GM21737 (cell line): ENCODE measurements at regions not wholly inside any gene's neighbourhood (a gene's known extent, or its start where the extent isn't known, plus 50 kb on each side); places are given as distances from the start of the nearest gene placed in this dataset.

Experiments
- ATAC-seq: cut with Tn5 transposase; IDR thresholded peaks from one replicate; pipeline ENCODE4 v1.9.1; 2021; ENCODE audit warnings: mild to moderate bottlenecking, moderate library complexity; ENCODE audit not compliant: unreplicated experiment

DNA sequence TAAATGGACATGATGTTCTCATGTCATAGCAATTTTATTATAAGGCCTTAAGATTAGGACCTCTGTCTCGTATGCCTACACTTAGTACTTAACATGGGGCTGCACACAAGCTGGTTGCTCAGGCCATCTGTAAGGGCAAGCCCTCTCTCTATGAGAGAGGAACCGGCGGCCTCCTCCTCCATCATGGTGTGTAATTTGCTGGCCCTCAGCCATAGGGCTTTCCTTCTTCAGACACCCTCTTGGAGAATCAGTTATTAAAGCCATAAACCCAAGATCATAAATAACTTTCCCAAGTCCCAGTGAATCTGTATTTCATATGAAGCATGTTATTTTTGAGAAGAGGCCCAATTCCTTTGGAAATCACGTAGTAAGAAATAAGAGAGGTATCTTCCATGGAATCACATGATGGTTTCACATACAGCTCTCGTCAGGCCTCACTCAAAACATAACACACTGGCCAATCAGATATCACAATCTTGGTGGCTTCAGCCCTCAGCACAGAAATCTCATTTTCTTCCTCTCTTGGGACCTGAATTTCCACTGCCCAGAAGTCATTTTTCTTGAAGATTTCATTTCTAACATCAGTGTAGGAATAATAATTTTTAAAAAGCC is 92.6 kb downstream of the RDH14 start:
- ATAC-seq = no peak

DNA sequence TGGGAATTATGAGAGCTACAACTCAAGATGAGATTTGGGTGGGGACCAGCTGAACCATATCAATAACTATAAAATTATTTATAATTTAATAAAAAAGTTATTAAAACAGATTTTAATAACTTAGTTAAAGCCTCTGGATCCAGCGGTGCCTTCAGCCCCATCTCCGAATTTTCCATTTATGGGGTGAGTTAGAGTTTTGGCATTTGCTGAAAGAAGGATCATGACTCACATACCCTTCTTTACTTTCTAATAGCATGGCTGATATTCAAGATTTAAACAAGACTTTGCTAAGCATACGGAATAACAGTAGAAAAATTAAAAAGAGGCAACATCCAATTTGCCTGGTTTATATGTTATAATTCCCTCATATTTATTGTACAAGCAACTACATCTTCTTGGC is 94.5 kb downstream of the RDH14 start:
- no peak for ATAC-seq

DNA sequence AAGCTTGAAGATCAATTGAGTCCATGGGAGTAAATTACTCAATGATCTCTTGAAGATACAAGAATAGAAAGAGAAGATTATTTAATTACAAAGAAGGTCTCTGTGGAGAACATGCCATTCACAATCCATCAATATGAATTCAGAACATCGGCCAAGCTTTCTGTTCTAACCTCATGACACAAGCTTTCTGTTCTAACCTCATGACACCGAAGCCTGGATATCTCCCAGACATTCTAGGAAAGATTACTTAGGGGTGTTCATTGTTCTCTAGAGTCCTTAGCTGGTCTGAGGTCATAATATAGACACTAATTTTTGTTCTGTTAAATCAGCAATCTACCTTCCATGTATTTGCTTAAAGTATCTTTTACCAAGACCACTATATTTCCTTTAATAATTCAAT is 95.5 kb downstream of the RDH14 start:
- no peak for ATAC-seq

DNA sequence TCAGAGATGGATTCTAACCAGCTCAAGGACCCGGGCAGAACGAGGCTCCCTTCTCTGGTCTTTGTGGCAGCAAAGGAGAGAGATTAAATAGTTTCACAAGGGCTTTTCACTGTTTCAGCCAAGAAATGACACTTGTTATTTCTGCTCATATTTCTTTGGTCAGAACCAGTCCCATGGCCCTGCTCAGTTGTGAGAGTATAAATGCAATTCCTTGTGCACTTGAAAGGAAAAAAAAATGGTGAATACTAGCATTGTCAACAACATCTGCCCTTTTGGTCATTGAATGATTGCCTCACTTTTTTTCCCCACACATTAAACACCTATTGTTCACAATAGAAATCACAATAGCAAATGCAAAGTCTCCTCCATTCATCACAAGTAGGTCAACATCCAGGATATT is 104.4 kb downstream of the RDH14 start:
- no peak for ATAC-seq

DNA sequence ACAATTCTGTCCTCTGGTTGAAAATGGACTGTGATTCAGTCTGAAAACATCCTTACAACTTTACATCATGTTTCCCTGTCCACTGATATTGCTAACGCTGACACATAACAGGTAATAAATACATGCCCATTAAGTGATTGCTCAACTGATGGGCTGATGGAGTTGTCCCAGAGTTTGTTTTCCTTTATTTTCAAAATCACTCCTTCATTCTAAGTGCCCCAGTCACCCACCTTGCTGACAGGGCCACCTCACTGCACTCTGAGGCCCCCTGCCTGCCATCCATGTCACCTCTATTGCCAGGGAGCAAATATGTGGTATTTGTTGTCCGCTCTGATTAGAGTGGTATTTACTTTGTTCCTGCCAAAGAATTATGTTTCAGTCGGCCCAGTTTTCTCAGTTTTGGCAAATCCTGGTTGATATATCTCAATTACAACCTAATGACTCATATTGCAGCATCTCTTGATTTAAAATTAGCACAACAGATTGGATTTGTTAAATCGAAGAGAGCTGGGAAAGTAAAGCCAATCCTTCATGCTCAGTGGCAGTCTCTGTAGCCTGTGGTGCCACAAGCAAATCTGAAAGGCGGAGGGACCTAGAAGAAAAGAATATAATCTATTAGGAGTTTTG is 105.1 kb downstream of the RDH14 start:
- ATAC-seq = no peak

DNA sequence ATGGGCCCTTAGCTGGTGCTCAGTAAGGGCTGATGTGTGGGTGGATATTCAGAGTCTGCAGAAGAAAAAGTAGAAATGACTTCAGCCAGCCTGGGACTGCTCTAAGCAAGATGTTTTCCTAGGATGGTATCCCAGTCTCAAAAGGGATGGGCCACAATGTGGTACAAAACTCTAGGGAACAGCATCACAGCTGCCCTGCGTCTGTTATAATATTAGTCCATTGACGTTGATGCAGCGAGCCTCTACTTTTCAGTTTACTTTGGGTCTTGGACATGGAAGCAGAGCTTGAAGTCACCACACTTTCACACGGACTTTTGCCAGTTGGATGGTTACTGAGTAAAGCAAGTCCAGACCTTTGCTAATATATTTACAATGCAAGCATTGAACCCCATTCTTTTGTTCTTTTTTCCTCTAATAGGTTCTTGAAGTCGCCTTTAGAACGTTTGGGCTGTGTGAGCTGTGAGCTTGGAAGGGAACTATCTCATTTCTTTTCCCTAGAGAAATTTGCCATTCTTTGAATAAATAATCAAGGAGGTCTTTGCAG is 105.7 kb downstream of the RDH14 start:
- no peak for ATAC-seq

DNA sequence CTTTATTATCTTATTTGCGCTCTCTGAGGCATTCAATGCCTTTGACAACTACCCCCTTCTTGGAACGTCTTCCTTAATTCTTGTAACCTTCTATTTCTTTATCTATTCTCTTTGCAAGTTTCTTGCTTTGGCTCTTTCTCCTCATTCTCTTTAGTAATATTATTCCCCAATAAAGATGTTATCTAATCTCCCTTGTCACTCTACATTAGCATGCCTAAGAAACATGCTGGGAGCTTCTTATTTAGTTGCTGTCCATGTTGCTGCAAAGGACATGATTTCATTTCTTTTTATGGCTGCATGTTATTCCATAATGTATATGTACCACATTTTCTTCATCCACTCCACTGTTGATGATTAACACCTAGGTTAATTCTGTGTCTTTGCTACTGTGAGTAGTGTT is 113.7 kb downstream of the RDH14 start:
- no peak for ATAC-seq

DNA sequence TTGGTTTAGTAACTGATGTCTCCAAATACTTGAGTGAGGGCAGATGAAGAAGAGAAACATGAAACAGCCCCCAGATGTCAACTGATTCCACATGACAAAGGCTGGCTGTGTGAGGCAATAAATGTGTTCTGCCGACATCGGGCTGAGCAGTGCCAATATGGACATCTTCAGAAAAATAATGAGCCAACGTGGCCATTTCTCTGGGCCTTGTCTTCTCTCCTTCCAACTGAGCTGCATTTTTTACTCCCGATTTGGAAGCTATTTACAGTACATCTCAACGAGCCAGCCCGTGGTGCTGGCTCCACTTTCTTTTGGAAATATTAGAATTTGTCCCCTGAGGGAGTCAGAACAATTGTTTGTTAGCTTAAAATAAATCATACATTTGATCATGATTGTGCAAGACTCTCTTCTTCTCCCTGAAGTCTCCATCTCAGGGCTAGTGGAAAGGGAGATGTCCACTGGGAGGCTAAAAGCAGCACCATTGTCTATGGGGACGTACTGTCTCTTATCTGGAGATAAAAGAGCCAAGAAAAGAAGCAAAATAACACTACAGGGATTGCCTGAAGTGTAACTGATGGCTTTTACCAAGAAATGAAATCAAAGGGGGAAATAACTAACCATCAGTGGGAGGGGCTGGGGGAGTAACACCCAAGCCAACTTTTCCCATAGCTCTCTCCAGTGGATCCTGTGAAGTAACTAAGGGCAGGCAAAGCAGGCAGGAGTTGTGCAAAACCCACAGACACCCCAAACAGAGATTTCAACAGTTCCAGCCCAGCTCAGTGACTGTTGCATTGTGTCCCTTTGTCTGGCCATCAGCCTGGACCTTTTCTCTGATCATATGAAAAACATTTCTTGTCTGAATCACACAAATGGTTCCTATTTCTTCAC is 114.8 kb downstream of the RDH14 start:
- ATAC-seq = no peak

DNA sequence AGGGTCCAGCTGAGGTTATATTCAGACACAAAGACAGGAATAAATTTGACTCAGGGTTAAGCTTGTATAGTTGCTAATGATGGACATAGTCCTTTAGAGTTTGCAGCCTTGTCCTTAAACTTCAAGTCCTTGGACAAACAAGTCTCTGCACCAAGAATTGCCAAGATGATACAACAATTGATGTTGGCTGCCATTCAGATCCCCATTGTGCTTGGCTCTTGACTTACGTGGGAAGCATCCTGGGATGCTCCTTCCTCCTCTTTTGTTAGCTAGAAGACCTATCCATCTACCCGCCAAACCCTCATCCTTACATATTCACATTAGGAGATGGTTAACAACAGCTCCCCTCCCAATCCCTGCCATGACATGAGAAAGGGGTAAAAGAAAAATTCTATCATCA is 115.6 kb downstream of the RDH14 start:
- ATAC-seq = no peak

DNA sequence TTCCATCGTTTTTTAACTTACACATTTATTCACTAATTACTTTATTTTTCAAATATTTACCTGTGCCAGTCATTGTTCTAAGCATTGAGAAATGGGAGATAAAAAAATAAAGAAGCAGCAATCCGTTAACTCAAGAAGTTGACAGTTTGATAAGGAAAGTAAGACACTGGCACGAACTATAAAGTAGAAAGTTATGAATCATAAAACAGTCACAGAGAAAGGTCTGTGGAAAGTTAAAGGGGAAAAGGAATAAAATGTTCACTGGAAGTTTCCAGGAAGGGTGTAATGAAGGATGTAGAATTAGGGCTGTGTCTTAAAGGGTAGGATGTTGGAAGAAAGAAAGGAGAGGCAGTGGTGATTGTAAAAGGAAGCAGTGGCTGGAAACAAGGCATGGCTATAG is 118.9 kb downstream of the RDH14 start:
- no peak for ATAC-seq

DNA sequence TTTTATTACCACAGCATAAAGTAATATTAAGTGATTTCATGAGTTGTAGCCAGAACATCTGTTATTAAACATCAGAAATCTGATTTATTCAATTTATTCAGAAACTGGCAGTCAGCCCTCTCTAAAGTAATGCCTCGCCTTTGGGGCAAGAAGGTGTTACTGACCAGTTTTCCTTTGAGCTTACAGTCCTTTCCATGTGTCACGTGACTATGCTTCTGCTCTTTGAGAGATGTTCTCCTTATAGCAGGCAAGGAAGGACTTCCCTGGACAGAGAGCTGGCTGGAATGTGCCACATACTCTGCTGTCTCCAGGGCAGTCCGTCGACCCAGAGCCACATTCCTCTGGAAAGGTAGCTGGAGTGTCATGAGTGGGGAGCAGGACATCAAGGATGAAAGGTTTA is 119.7 kb downstream of the RDH14 start:
- ATAC-seq = no peak

DNA sequence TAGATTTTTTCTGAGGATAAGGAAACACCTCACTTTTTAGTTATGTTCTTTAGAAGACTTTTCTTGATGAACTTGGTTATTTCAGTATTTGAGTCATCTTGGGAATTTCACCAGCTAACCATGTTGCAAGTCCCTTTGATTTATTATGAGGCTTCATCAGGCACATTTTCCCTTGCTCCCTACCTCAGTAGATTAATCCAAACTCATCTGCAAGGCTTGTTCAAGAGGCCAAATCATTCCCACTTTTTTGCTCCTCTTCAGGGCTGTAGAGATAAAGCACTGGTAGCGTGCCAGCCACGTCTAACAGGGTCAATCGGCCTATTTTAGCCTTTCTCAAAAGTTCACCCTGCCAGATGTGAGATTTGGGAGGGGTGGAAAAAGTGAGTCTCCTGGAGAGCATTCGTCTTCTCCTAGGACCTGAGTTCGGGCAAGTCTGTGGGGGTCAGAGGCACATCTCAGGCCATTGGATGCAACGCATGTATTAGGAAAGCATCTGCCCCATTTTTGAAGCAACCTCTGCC is 120.3 kb downstream of the RDH14 start:
- ATAC-seq = no peak

DNA sequence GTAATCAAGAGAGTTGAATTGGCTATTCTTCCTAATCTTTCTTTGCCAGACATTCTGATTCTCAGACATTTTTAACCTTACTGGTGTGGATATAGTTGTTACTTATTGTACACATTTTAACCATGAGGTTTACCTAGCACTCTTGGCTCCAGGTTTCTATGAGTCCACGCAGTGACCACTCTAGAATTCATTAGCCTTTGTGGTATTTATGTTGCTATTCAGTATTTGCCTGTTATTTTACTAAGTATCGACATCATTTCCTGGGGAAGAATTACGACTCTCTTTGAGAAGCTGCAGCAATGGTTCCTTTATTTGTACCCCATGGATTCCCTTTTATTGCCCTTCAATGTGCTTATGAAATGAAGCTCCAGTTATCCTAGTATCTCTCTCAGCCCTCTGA is 120.7 kb downstream of the RDH14 start:
- no peak for ATAC-seq

DNA sequence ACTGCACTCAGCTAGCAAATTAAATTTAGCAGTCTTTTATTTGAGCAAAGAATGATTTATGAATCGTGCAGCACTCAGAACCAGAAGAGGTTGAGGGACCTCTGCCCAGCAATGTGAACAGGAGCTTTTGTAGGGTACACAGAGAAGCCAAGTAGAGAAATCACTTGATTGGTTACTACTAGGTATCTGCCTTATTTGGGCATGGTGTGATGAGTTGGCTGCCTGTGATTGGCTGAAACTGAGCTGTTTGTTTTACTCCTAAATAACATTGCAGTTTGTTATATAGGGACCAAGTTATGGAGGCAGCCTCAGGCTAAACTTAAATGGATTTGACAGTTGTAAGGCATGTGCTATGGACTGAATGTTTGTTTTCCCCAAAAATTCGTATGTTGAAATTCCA is 122.5 kb downstream of the RDH14 start:
- ATAC-seq = no peak

DNA sequence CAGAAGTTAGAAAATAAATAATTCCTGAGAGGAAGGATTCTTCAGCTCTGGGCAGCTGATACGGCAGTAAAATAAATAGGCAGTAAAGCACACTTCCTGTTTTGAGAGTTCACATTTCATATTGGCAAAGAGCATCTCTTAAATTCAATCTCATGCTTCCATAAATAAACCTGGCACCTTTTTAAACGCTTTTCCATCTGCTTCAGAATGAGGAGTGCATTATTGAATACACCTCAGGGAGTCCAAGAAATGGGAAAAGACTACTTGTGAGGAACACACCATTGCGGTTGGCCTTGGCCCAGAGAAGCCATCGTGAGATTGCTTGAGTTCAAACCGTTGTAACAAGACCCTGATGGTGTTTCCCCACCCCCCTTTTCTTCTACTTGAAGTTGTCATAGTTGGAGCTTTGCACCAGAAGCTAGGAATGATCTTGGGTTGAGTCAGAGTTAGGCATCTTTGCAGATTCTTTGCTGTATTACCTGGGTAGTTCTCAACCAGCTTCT is 123.9 kb downstream of the RDH14 start:
- ATAC-seq = no peak

DNA sequence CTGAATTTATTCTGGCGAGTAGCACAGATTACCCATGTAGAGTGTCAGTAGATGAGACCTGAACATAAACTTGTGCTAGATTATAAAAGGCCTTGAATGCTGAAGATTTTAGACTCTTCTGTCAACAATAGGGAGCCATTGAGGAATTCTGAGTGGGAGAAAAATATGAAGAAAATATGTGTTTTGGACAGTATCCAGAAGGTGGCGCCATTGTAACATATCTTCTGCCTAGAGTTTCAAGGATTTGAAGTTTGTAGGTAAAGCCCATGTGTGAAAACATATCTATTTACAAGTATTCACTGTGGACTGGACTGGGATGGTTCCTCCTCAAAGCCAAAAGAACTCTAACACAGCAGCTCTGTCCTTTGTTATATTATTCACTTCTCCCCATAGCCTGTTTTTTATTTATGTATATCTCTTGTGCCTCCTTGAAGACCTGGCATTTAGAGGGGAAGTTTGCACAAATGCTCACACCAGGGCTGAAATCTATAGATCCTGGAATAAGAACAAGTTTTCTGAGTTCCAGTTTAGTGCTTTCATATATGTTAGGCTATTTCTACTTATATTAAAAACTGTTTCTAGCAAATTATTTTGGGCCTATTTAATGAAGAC is 124.9 kb downstream of the RDH14 start:
- ATAC-seq = peak; percentile 62

DNA sequence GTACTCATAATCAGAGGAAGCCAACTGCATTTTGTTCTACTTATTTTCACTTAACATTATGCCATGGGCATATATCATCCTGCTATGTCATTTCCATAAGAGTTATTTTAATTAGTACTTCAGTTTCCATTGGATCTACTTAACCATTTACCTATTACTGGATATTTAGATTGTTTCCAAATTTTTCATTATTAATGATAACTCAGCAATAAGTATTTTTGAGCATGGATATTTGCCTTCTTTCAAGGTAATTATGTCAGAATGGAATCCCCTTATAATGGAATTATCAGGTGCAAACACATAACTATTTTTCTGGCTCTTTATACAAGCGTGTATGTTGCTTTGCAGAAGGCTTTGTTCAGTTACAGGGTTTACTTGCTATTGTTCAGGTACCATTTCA is 126.6 kb downstream of the RDH14 start:
- ATAC-seq = no peak

DNA sequence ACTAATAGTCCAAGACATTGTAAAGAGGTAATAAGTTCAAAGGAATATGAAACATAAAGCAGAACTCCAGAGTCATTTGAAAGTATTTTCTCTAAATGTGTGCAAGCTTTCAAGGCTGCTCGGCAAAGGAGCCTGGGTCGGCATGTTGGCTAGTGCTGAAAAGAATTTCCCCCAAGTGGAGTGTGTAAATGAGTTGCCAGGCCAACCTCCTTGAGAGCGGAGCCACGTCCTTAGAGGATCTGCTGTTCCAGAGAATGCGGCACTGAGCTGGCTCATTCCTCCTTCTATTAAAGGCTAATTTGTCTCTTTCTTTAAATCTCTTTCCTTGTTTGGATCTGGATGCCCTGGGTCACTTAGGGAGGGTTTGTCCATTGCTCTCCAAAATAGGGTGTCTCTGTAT is 127.5 kb downstream of the RDH14 start:
- ATAC-seq = no peak

DNA sequence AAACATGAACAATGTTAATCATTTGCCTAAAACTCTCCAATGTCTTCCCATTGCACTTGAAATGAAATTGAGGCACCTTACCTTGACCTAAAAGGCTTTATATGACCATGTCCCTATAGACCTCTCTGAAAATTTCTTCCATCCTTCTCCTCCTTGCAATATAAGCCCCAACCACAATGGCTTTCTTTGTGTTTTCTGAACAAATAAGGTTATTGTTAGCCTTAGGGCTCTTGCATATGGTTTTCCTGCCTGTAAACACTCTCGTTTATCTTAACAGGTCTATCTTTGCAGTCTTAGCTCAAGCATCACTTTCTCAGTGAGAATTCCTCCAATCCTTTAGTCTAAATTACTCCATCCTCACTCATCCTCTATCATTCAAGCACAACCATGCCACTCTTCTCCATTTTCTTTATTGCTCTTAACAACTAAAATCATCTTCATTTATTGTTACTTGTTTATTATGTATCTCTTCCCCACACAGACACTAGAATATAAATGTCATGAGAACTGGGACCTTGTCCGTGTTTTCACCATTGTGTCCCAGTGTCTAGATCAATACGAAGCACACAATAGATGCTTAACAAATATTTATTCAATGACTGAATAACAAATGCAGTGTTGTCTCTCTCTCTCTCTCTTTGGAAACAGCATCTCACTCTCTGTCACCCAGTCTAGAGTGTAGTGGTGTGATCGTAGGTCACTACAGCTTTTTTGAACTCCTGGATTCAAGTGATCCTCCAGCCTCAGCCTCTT is 129.3 kb downstream of the RDH14 start:
- ATAC-seq = no peak

DNA sequence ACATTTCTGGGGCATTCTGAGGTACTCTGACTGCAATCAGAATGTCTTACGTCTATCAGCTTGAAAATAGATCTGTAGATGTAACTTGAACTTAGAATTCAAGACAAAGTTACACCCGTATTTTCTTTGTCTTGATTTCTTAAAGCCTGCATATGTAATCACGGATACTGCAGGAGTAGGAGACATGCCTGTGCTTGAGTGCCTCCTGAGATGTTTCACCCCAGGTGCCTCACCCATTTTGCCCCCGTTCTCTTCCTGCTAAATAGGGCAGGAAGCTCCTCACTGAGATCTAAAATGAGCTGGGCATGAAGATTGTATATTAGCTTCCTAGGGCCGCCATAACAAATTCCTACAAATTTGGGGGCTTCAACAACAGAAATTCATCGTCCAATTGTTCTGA is 131.9 kb downstream of the RDH14 start:
- ATAC-seq = no peak
